SU-DHL-6 (cell line): ENCODE measurements at regions not wholly inside any gene's neighbourhood (a gene's known extent, or its start where the extent isn't known, plus 50 kb on each side); places are given as distances from the start of the nearest gene placed in this dataset.

Source experiments
- H2AFZ ChIP-seq: fragments of 200-600 bp; sonication (generic); 2 replicates; pipeline ENCODE4 v1.6.1; 2014; ENCODE audit warnings: low read depth, mild to moderate bottlenecking, moderate library complexity, mixed read lengths, antibody characterized with exemption, low read length; ENCODE audit not compliant: severe bottlenecking
- H3F3A ChIP-seq: fragments of 200-600 bp; shearing (Covaris generic); 2 replicates; pipeline ENCODE4 v1.6.0; 2016; ENCODE audit warnings: antibody characterized with exemption, mild to moderate bottlenecking; ENCODE audit not compliant: insufficient read depth
- H3K27ac ChIP-seq: fragments of 200-600 bp; sonication (generic); 2 replicates; pipeline ENCODE4 v1.5.1; 2016; ENCODE audit warnings: low read depth, mild to moderate bottlenecking, low read length, moderate library complexity, mixed read lengths
- H3K27me3 ChIP-seq: fragments of 200-600 bp; sonication (generic), shearing (Covaris generic); 2 replicates; pipeline ENCODE4 v1.6.0; 2014; ENCODE audit warnings: mild to moderate bottlenecking, low read length
- H3K36me3 ChIP-seq: fragments of 200-600 bp; sonication (generic); 2 replicates; pipeline ENCODE4 v1.6.1; 2014; ENCODE audit warnings: mild to moderate bottlenecking, low read length, mixed read lengths
- H3K4me2 ChIP-seq: fragments of 300-600, 200-600 bp; shearing (Covaris generic), sonication (generic); 2 replicates; pipeline ENCODE4 v1.6.0; 2014; ENCODE audit warnings: low read length, low read depth, mild to moderate bottlenecking; ENCODE audit not compliant: poor library complexity, severe bottlenecking
- H3K4me3 ChIP-seq: fragments of 200-600 bp; sonication (generic); 2 replicates; pipeline ENCODE4 v1.5.1; 2014; ENCODE audit warnings: antibody characterized with exemption, low read length, mild to moderate bottlenecking, mixed read lengths; ENCODE audit not compliant: insufficient read depth, poor library complexity, severe bottlenecking
- H3K79me2 ChIP-seq: fragments of 200-600 bp; sonication (generic); 2 replicates; pipeline ENCODE4 v1.6.1; 2014; ENCODE audit warnings: mild to moderate bottlenecking, low read length, moderate library complexity; ENCODE audit not compliant: insufficient read depth
- H3K9ac ChIP-seq: fragments of 200-600 bp; sonication (generic); 2 replicates; pipeline ENCODE4 v1.7.0; 2014; ENCODE audit warnings: mild to moderate bottlenecking, low read length
- H3K9me2 ChIP-seq: fragments of 200-600 bp; sonication (generic); replicated peaks from 2 replicates; pipeline ENCODE4 v1.6.1; 2014; ENCODE audit warnings: low read length; ENCODE audit not compliant: insufficient read depth
- H3K9me3 ChIP-seq: fragments of 200-600 bp; sonication (generic); 2 replicates; pipeline ENCODE4 v1.6.1; 2014; ENCODE audit warnings: low read length, mixed read lengths; ENCODE audit not compliant: insufficient read depth
- H4K20me1 ChIP-seq: fragments of 200-600 bp; sonication (generic); 2 replicates; pipeline ENCODE4 v1.6.1; 2014; ENCODE audit warnings: low read depth, mild to moderate bottlenecking, antibody characterized with exemption, low read length, moderate library complexity, mixed read lengths
- EZH2phosphoT487 ChIP-seq: fragments of 200-600 bp; sonication (generic), shearing (Covaris generic); conservative IDR thresholded peaks from 2 replicates; pipeline ENCODE4 v1.6.1; 2018; ENCODE audit warnings: mild to moderate bottlenecking, antibody characterized with exemption, low read length, moderate library complexity, mixed read lengths
- TF ChIP-seq, protein P1 (sequence below): fragments of 200-600 bp; sonication (generic); IDR thresholded peaks from one replicate; pipeline ENCODE4 v1.5.1; 2017; ENCODE audit warnings: antibody characterized with exemption, mild to moderate bottlenecking, low read length, moderate library complexity; ENCODE audit not compliant: insufficient read depth, poor library complexity, severe bottlenecking

DNA sequence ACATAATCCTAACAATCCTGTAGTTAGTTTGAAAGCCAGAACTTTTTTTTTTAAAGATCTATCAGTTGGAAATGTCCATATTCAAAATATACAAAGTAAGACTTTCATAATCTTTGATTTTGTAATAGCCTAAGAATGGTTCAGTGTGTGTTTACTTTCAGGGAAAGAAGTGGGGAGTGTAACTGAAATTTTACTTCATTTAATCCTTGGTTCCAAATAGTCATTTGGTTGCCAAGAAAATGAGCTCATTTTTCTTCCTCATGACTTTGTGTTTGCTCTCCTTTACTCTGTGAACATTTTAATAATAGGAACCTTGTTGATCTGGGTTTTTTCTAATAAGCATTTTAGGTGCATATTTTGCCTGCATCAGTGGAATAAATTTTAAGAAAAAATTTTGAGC, 278.8 kb downstream of the SLITRK6 start:
- Histone ChIP-seq H3K9ac (no peak overlapping the region), H3K27ac (no peak overlapping the region), H2AFZ (no peak overlapping the region)

DNA sequence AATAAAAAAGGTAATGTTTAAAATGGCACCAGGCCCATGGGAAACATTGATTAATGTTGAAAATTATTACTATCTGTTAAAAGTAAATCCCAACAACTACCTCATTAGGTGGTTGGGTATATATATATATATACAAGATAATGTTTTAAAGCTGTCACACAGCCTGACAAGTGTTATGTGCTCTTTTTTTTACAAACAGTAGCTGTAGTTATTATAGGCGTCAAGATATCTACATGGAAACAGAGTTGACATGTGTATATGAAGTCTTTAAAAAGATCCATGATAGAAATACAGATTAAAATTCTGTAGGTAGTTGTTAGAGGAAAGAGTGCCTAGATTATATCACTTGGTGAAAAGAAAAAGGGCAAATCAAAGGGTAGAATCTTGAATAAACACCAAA, 279.9 kb downstream of the SLITRK6 start:
- Histone ChIP-seq H3K36me3 (no peaks in the 10 kb centered on the region), H3K27ac (no peak overlapping the region), H3K4me2 (no peak overlapping the region), H3K79me2 (no peaks in the 10 kb centered on the region), H3F3A (no peaks in the 10 kb centered on the region), H3K9me2 (no peaks in the 10 kb centered on the region; the same call in 1 of the 2 replicates), H3K27me3 (no peaks in the 10 kb centered on the region), H3K4me3 (no peak overlapping the region), H4K20me1 (no peaks in the 10 kb centered on the region), H3K9ac (no peak overlapping the region), H3K9me3 (no peaks in the 10 kb centered on the region), H2AFZ (no peak overlapping the region)
- TF ChIP-seq, protein P1, sequence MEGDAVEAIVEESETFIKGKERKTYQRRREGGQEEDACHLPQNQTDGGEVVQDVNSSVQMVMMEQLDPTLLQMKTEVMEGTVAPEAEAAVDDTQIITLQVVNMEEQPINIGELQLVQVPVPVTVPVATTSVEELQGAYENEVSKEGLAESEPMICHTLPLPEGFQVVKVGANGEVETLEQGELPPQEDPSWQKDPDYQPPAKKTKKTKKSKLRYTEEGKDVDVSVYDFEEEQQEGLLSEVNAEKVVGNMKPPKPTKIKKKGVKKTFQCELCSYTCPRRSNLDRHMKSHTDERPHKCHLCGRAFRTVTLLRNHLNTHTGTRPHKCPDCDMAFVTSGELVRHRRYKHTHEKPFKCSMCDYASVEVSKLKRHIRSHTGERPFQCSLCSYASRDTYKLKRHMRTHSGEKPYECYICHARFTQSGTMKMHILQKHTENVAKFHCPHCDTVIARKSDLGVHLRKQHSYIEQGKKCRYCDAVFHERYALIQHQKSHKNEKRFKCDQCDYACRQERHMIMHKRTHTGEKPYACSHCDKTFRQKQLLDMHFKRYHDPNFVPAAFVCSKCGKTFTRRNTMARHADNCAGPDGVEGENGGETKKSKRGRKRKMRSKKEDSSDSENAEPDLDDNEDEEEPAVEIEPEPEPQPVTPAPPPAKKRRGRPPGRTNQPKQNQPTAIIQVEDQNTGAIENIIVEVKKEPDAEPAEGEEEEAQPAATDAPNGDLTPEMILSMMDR = no peak
- TF ChIP-seq EZH2phosphoT487 = no peak

More for the DNA sequence above, 278.8 kb downstream of the SLITRK6 start:
- no peak overlapping the region for H3K4me3 ChIP-seq
- no peaks in the 10 kb centered on the region; the same call in 1 of the 2 replicates for H3K9me2 ChIP-seq
- H3K9me3 ChIP-seq = no peaks in the 10 kb centered on the region
- H3K27me3 ChIP-seq = no peaks in the 10 kb centered on the region
- no peaks in the 10 kb centered on the region for H3F3A ChIP-seq
- no peaks in the 10 kb centered on the region for H4K20me1 ChIP-seq
- H3K36me3 ChIP-seq = no peaks in the 10 kb centered on the region
- no peaks in the 10 kb centered on the region for H3K79me2 ChIP-seq
- TF ChIP-seq, protein P1 = no peak
- TF ChIP-seq EZH2phosphoT487 = no peak
- H3K4me2 ChIP-seq = no peak overlapping the region

DNA sequence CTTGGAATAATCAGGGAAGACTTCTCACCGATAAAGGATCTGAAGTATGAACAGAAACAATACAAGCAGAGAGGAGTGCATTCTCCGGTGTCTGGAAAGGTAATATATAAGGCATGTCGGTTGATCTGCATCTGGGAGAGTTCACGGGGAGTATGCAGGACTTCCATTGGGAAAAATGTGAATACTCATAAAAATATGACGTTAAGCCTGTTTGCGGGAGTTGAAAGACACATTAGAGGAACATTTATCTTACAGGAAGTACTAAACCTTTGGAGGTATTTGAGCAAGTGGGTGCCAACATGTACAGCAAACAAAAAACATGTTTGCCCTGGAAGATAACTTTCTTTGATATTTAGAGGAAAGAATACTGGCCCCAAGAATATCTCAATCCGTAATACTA, 286.8 kb downstream of the SLITRK6 start:
- TF ChIP-seq, protein P1 = no peak
- no peak for TF ChIP-seq EZH2phosphoT487
- Histone ChIP-seq H3K36me3 (no peaks in the 10 kb centered on the region), H3K4me2 (no peak overlapping the region), H3K27me3 (no peaks in the 10 kb centered on the region), H3K9me2 (peaks cover 4% of the 10 kb centered on the region; the same call in 1 of the 2 replicates), H3K79me2 (no peaks in the 10 kb centered on the region), H3K4me3 (no peak overlapping the region), H3K27ac (no peak overlapping the region), H3F3A (no peaks in the 10 kb centered on the region), H3K9me3 (no peaks in the 10 kb centered on the region), H4K20me1 (no peaks in the 10 kb centered on the region), H3K9ac (no peak overlapping the region), H2AFZ (no peak overlapping the region)
